ENCODE measurements at regions not wholly inside any gene's neighbourhood (a gene's known extent, or its start where the extent isn't known, plus 50 kb on each side); places are given as distances from the start of the nearest gene placed in this dataset.
A peak's percentile ranks its signal among the peaks of the same experiment; 100 is the strongest.

- DNase-seq, result no peak
Observed at GRCh38 chr21:17979763-17980162, 160.6 kb upstream of the C21orf91 start.

- DNase-seq, result no peak
Observed at GRCh38 chr21:17978895-17979294, 159.7 kb upstream of the C21orf91 start.

GRCh38 chr21:17976691-17977090, 157.5 kb upstream of the C21orf91 start:
- DNase-seq, result no peak

GRCh38 chr21:17976139-17976538, 157.0 kb upstream of the C21orf91 start:
- no peak for DNase-seq

GRCh38 chr21:17967319-17967718, 148.2 kb upstream of the C21orf91 start:
- no peak for DNase-seq

GRCh38 chr21:17964716-17965115, 145.6 kb upstream of the C21orf91 start:
- DNase-seq, result no peak

- DNase-seq, result no peak
Observed at GRCh38 chr21:17964199-17964598, 145.0 kb upstream of the C21orf91 start.

GRCh38 chr21:17950591-17950990, 131.4 kb upstream of the C21orf91 start:
- DNase-seq, result no peak

- DNase-seq, result no peak
Observed at GRCh38 chr21:17949421-17949820, 130.3 kb upstream of the C21orf91 start.

- DNase-seq, result no peak
Observed at GRCh38 chr21:17947531-17947930, 128.4 kb upstream of the C21orf91 start.

- no peak for DNase-seq
Observed at GRCh38 chr21:17931080-17931479, 111.9 kb upstream of the C21orf91 start.

GRCh38 chr21:17930093-17930492, 110.9 kb upstream of the C21orf91 start:
- no peak for DNase-seq

GRCh38 chr21:17929510-17929909, 110.4 kb upstream of the C21orf91 start:
- no peak for DNase-seq

- no peak for DNase-seq
Observed at GRCh38 chr21:17925899-17926298, 106.7 kb upstream of the C21orf91 start.

GRCh38 chr21:17925000-17925610, 105.9 kb upstream of the C21orf91 start:
- DNase-seq, result peak in 3 of 14 donors; percentile 4 to 22 (median 10)

- DNase-seq, result no peak
Observed at GRCh38 chr21:17921579-17922530, 102.7 kb upstream of the C21orf91 start.

GRCh38 chr21:17915976-17916375, 96.8 kb upstream of the C21orf91 start:
- DNase-seq, result no peak

GRCh38 chr21:17911628-17912027, 92.5 kb upstream of the C21orf91 start:
- DNase-seq, result no peak

GRCh38 chr21:17903929-17904639, 84.9 kb upstream of the C21orf91 start:
- DNase-seq, result no peak

- no peak for DNase-seq
Observed at GRCh38 chr21:17903029-17903806, 84.1 kb upstream of the C21orf91 start.

- no peak for DNase-seq
Observed at GRCh38 chr21:17901458-17902079, 82.4 kb upstream of the C21orf91 start.

- no peak for DNase-seq
Observed at GRCh38 chr21:17900990-17901385, 81.8 kb upstream of the C21orf91 start.
